GM23248 (cell line): ENCODE measurements at regions not wholly inside any gene's neighbourhood (a gene's known extent, or its start where the extent isn't known, plus 50 kb on each side); places are given as distances from the start of the nearest gene placed in this dataset.

Experiments
- DNase-seq: peaks from one replicate; pipeline ENCODE4 v3.0.0-alpha.2; 2015
- H2AFZ ChIP-seq: fragments of 200-600 bp; sonication (generic); 2 replicates; pipeline ENCODE4 v1.6.1; 2016; ENCODE audit warnings: antibody characterized with exemption
- H3F3A ChIP-seq: fragments of 200-600 bp; sonication (generic); 2 replicates; pipeline ENCODE4 v1.6.1; 2016; ENCODE audit warnings: mild to moderate bottlenecking, antibody characterized with exemption, mixed run types; ENCODE audit not compliant: insufficient read depth
- H3K27ac ChIP-seq: fragments of 200-600 bp; sonication (generic); 2 replicates; pipeline ENCODE4 v1.5.1; 2016; ENCODE audit warnings: mild to moderate bottlenecking
- H3K27me3 ChIP-seq: fragments of 200-600 bp; sonication (generic); replicated peaks from 2 replicates; pipeline ENCODE4 v1.6.1; 2016; ENCODE audit warnings: mild to moderate bottlenecking; ENCODE audit not compliant: insufficient read depth
- H3K36me3 ChIP-seq: fragments of 200-600 bp; sonication (generic); 2 replicates; pipeline ENCODE4 v1.6.1; 2016; ENCODE audit warnings: low read depth, mild to moderate bottlenecking
- H3K4me1 ChIP-seq: fragments of 200-600 bp; sonication (generic); 2 replicates; pipeline ENCODE4 v1.6.1; 2016; ENCODE audit warnings: mild to moderate bottlenecking; ENCODE audit not compliant: insufficient read depth
- H3K4me2 ChIP-seq: fragments of 200-600 bp; sonication (generic); one replicate; pipeline ENCODE4 v1.6.1; 2016; ENCODE audit warnings: mild to moderate bottlenecking; ENCODE audit not compliant: unreplicated experiment
- H3K4me3 ChIP-seq: fragments of 200-600 bp; sonication (generic); 2 replicates; pipeline ENCODE4 v1.5.1; 2016; ENCODE audit warnings: mild to moderate bottlenecking
- H3K79me2 ChIP-seq: fragments of 200-600 bp; sonication (generic); 2 replicates; pipeline ENCODE4 v1.6.1; 2016; ENCODE audit warnings: mild to moderate bottlenecking; ENCODE audit not compliant: insufficient read depth
- H3K9ac ChIP-seq: fragments of 200-600 bp; sonication (generic); 2 replicates; pipeline ENCODE4 v1.6.1; 2016; ENCODE audit warnings: mild to moderate bottlenecking
- H3K9me2 ChIP-seq: fragments of 200-600 bp; sonication (generic); 2 replicates; pipeline ENCODE4 v1.6.1; 2016; ENCODE audit warnings: mixed run types, mild to moderate bottlenecking, moderate library complexity; ENCODE audit not compliant: insufficient read depth
- H3K9me3 ChIP-seq: fragments of 200-600 bp; sonication (generic); one replicate; pipeline ENCODE4 v1.6.1; 2017; ENCODE audit warnings: low read depth
- H4K20me1 ChIP-seq: fragments of 200-600 bp; sonication (generic); 2 replicates; pipeline ENCODE4 v1.6.0; 2016; ENCODE audit not compliant: insufficient read depth
- EZH2 ChIP-seq: fragments of 200-600 bp; sonication (generic); IDR thresholded peaks from 2 replicates; pipeline ENCODE4 v1.6.1; 2018; ENCODE audit warnings: antibody characterized with exemption, mild to moderate bottlenecking; ENCODE audit not compliant: insufficient read depth, poor library complexity, severe bottlenecking
- EZH2phosphoT487 ChIP-seq: fragments of 200-600 bp; sonication (generic); IDR thresholded peaks from 2 replicates; pipeline ENCODE4 v1.6.1; 2018; ENCODE audit warnings: antibody characterized with exemption, moderate library complexity, mild to moderate bottlenecking, low read depth; ENCODE audit not compliant: insufficient read depth
- WGBS, 2 experiments: methylation state at CpG; one replicate each; pipeline ENCODE4 v1.1.6; 2015 to 2017; ENCODE audit warnings: low lambda C conversion rate in 2 of 2, low coverage in 1 of 2; ENCODE audit errors: missing lambda C conversion rate in 2 of 2; 5-methylcytosine and 5-hydroxymethylcytosine counted together
- in situ Hi-C: fragments of 300-500 bp; cut with MboI; formaldehyde crosslinking; loops from 2 replicates; pipeline ENCODE4 v1.15.0; 2020

DNA sequence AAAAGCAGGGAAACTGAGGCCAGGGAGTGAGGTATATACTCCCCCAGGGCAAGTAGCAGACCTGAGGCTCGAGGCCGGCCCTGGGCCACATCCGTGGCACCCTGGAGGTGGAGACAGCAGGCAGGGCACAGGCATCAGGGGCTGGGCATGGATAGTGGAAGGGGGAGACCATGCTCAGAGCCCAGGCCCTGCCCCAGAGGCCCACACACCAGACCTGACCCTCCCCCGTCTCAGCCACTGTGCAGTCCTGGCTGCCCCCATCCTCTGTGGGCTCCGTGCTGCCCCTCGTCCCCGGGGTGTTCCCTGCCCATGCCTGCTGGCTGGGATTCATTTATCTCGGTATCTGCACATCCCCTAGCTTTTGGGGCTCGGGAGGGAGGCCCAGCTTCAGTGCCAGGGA is 103.1 kb upstream of the NKX1-1 start:
- Histone ChIP-seq H3K9me2 (no peaks in the 10 kb centered on the region), H3F3A (no peaks in the 10 kb centered on the region), H3K27ac (no peak overlapping the region), H3K9ac (no peak overlapping the region), H3K27me3 (peaks cover 31% of the 10 kb centered on the region), H4K20me1 (no peaks in the 10 kb centered on the region), H3K79me2 (no peaks in the 10 kb centered on the region), H3K4me2 (no peak overlapping the region), H3K36me3 (no peaks in the 10 kb centered on the region), H3K9me3 (no peaks in the 10 kb centered on the region), H2AFZ (no peak overlapping the region), H3K4me3 (no peak overlapping the region), H3K4me1 (no peaks in the 10 kb centered on the region)
- in situ Hi-C loops, result no loop called here
- 32 to 55% methylated on average over 7 to 9 of the region's 9 CpGs for WGBS, 2 experiments
- DNase-seq, result no peak
- TF ChIP-seq EZH2 (no peak), EZH2phosphoT487 (no peak)

DNA sequence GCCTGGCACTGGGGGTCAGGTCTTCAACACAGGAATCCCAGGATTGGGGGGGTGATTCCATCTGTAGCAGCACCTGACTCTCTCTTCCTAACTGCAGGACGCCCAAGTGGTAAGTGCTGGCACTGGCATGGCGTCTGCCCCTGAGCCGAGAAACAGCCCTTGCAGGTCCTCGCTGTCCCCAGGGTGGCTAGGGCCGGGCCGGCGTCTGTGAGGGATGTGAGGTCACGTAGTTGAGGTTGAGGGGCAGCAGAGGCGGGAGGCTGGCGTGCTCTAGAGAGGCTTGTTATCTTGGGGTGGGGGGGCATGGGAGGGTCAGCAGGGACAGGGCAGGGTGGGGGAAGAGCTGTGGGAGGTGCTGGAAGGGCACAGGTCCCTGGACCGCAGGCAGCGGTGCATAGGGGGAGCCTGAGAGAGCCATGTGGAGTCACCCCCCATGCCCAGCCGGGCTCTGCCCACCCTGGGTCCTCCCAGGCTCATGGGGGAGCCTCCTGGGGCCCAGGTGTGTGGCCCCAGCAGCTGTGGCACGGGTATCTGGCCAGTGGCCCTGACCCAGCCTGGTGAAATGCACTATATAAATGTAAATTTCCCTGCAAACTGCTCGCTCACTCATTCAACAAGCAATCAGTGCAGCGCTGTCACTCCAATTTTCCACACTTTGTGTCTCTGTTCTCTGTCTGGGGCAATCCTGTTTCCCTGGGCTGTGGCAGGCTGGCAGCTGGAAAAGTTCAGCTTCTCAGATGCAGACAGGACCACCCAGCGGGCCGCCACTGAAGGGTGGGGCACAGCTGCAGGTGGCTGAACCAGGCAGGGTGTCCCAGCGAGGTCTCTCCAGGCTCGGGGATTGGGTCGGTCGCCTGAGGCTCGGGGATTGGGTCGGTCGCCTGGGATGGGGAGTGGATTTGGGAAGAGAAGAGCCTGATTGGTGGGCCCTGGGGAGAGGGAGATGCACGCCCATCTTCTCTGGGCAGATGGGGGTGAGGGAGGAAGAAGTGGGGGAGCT is 102.2 kb upstream of the NKX1-1 start:
- Histone ChIP-seq H3K4me1 (no peaks in the 10 kb centered on the region), H3K79me2 (no peaks in the 10 kb centered on the region), H3K27me3 (peaks cover 31% of the 10 kb centered on the region), H2AFZ (no peak overlapping the region), H3K27ac (no peak overlapping the region), H3K9ac (no peak overlapping the region), H3K9me3 (no peaks in the 10 kb centered on the region), H3K36me3 (no peaks in the 10 kb centered on the region), H4K20me1 (no peaks in the 10 kb centered on the region), H3K4me2 (no peak overlapping the region), H3F3A (no peaks in the 10 kb centered on the region), H3K9me2 (no peaks in the 10 kb centered on the region), H3K4me3 (no peak overlapping the region)
- 38 to 42% methylated on average over 25 to 26 of the region's 26 CpGs for WGBS, 2 experiments
- in situ Hi-C loops, result no loop called here
- TF ChIP-seq EZH2phosphoT487, result no peak
- TF ChIP-seq EZH2, result no peak
- no peak for DNase-seq

- no peak overlapping the region for H3K27ac ChIP-seq
Observed at GRCh38 chr4:1506956-1507721, 100.9 kb upstream of the NKX1-1 start.

GRCh38 chr4:1505511-1506460 is 99.5 kb upstream of the NKX1-1 start:
- DNase-seq, result no peak
- H3K36me3 ChIP-seq, result no peaks in the 10 kb centered on the region
- no peak overlapping the region for H3K9ac ChIP-seq
- no peak overlapping the region for H3K4me3 ChIP-seq
- no peaks in the 10 kb centered on the region for H3K4me1 ChIP-seq
- H3K27ac ChIP-seq, result no peak overlapping the region
- no peaks in the 10 kb centered on the region for H3F3A ChIP-seq
- WGBS, 2 experiments, result 47 to 52% methylated on average over 24 of the region's 24 CpGs
- H3K4me2 ChIP-seq, result no peak overlapping the region
- H3K79me2 ChIP-seq, result no peaks in the 10 kb centered on the region
- H2AFZ ChIP-seq, result no peak overlapping the region
- TF ChIP-seq EZH2phosphoT487, result no peak
- no peak for TF ChIP-seq EZH2
- H3K27me3 ChIP-seq, result peaks cover 31% of the 10 kb centered on the region
- no peaks in the 10 kb centered on the region for H3K9me3 ChIP-seq
- in situ Hi-C loops, result no loop called here
- H3K9me2 ChIP-seq, result no peaks in the 10 kb centered on the region
- H4K20me1 ChIP-seq, result no peaks in the 10 kb centered on the region

More at GRCh38 chr4:1506956-1507721, 100.9 kb upstream of the NKX1-1 start:
- no peaks in the 10 kb centered on the region for H3K4me1 ChIP-seq
- no peak overlapping the region for H3K4me3 ChIP-seq
- no peak overlapping the region for H3K9ac ChIP-seq
- DNase-seq, result no peak
- no peaks in the 10 kb centered on the region for H3F3A ChIP-seq
- in situ Hi-C loops, result no loop called here
- no peaks in the 10 kb centered on the region for H3K9me3 ChIP-seq
- no peaks in the 10 kb centered on the region for H3K79me2 ChIP-seq
- no peaks in the 10 kb centered on the region for H3K36me3 ChIP-seq
- TF ChIP-seq EZH2phosphoT487 (no peak), EZH2 (no peak)
- no peak overlapping the region for H3K4me2 ChIP-seq
- no peak overlapping the region for H2AFZ ChIP-seq
- no peaks in the 10 kb centered on the region for H4K20me1 ChIP-seq
- no peaks in the 10 kb centered on the region for H3K9me2 ChIP-seq
- 35 to 41% methylated on average over 13 of the region's 13 CpGs for WGBS, 2 experiments
- H3K27me3 ChIP-seq, result peaks cover 31% of the 10 kb centered on the region
